GM23338 (cell line): ENCODE measurements at regions not wholly inside any gene's neighbourhood (a gene's known extent, or its start where the extent isn't known, plus 50 kb on each side); places are given as distances from the start of the nearest gene placed in this dataset.

Experiments used
- ATAC-seq: fragments of 200-7000 bp; cut with Tn5 transposase; 3 replicates; pipeline ENCODE4 v1.9.1; 2020
- DNase-seq: peaks from one replicate; pipeline ENCODE4 v3.0.0-alpha.2; 2015; ENCODE audit warnings: low spot score
- H2AFZ ChIP-seq: fragments of 200-600 bp; sonication (generic); 2 replicates; pipeline ENCODE4 v1.8.0; 2016; ENCODE audit warnings: antibody characterized with exemption, mild to moderate bottlenecking, moderate library complexity
- H3F3A ChIP-seq: fragments of 200-600 bp; sonication (generic); replicated peaks from 2 replicates; pipeline ENCODE4 v1.8.0; 2017; ENCODE audit warnings: antibody characterized with exemption, mixed run types, low read depth
- H3K27ac ChIP-seq: fragments of 200-600 bp; sonication (generic); 2 replicates; pipeline ENCODE4 v1.6.1; 2016; ENCODE audit warnings: low read depth
- H3K27me3 ChIP-seq: fragments of 200-600 bp; sonication (generic); 2 replicates; pipeline ENCODE4 v1.8.0; 2016; ENCODE audit warnings: mild to moderate bottlenecking, mixed run types, moderate library complexity; ENCODE audit not compliant: insufficient read depth
- H3K36me3 ChIP-seq: fragments of 200-600 bp; sonication (generic); 2 replicates; pipeline ENCODE4 v1.8.0; 2016; ENCODE audit warnings: mild to moderate bottlenecking; ENCODE audit not compliant: insufficient read depth
- H3K4me1 ChIP-seq: fragments of 200-600 bp; sonication (generic); 2 replicates; pipeline ENCODE4 v1.8.0; 2016; ENCODE audit warnings: mild to moderate bottlenecking, moderate library complexity; ENCODE audit not compliant: insufficient read depth
- H3K4me2 ChIP-seq: fragments of 200-600 bp; sonication (generic); 2 replicates; pipeline ENCODE4 v1.7.1; 2017; ENCODE audit warnings: mixed run types
- H3K4me3 ChIP-seq: fragments of 200-600 bp; sonication (generic); 2 replicates; pipeline ENCODE4 v1.6.1; 2016; ENCODE audit warnings: mixed run types
- H3K79me2 ChIP-seq: fragments of 200-600 bp; sonication (generic); replicated peaks from 2 replicates; pipeline ENCODE4 v1.8.0; 2017; ENCODE audit warnings: mild to moderate bottlenecking; ENCODE audit not compliant: insufficient read depth
- H3K9me2 ChIP-seq: fragments of 200-600 bp; sonication (generic); 2 replicates; pipeline ENCODE4 v1.8.0; 2017; ENCODE audit not compliant: insufficient read depth
- H4K20me1 ChIP-seq: fragments of 200-600 bp; sonication (generic); replicated peaks from 2 replicates; pipeline ENCODE4 v1.8.0; 2017; ENCODE audit warnings: mild to moderate bottlenecking; ENCODE audit not compliant: insufficient read depth
- H3K27ac Mint-ChIP-seq: 2 replicates; pipeline ENCODE4 v1.8.0; 2020; ENCODE audit warnings: inconsistent platforms, mild to moderate bottlenecking, moderate library complexity, mixed read lengths
- H3K27me3 Mint-ChIP-seq: 3 replicates; pipeline ENCODE4 v1.8.0; 2022; ENCODE audit warnings: low read depth, mild to moderate bottlenecking, moderate library complexity, mixed read lengths, inconsistent platforms; ENCODE audit not compliant: insufficient read depth, poor library complexity
- H3K36me3 Mint-ChIP-seq: 3 replicates; pipeline ENCODE4 v1.8.0; 2021; ENCODE audit warnings: low read depth, mild to moderate bottlenecking, inconsistent platforms, moderate library complexity, mixed read lengths
- H3K4me1 Mint-ChIP-seq: 3 replicates; pipeline ENCODE4 v1.8.0; 2020; ENCODE audit warnings: mild to moderate bottlenecking, inconsistent platforms, mixed read lengths
- H3K4me3 Mint-ChIP-seq: 3 replicates; pipeline ENCODE4 v1.8.0; 2021; ENCODE audit warnings: moderate library complexity, mild to moderate bottlenecking, inconsistent platforms, mixed read lengths
- H3K9me3 Mint-ChIP-seq: 3 replicates; pipeline ENCODE4 v1.8.0; 2020; ENCODE audit warnings: moderate library complexity, mild to moderate bottlenecking, inconsistent platforms, mixed read lengths
- EZH2 ChIP-seq: fragments of 200-600 bp; sonication (generic); IDR thresholded peaks from one replicate; pipeline ENCODE4 v1.8.0; 2017; ENCODE audit warnings: antibody characterized with exemption, mild to moderate bottlenecking, low read depth; ENCODE audit not compliant: unreplicated experiment
- EZH2phosphoT487 ChIP-seq: fragments of 200-600 bp; sonication (generic); IDR thresholded peaks from one replicate; pipeline ENCODE4 v1.8.1; 2018; ENCODE audit warnings: antibody characterized with exemption; ENCODE audit not compliant: unreplicated experiment
- JUNB ChIP-seq: IDR thresholded peaks from one replicate; pipeline ENCODE4 v1.6.1; 2016; ENCODE audit warnings: antibody characterized with exemption; ENCODE audit not compliant: unreplicated experiment
- NANOG ChIP-seq: IDR thresholded peaks from 2 replicates; pipeline ENCODE4 v1.6.1; 2016; ENCODE audit warnings: antibody characterized with exemption, borderline replicate concordance
- POLR2AphosphoS5 ChIP-seq: IDR thresholded peaks from 2 replicates; pipeline ENCODE4 v1.6.1; 2016; ENCODE audit warnings: antibody characterized with exemption, low read depth
- STAT1 ChIP-seq: IDR thresholded peaks from one replicate; pipeline ENCODE4 v1.6.1; 2016; ENCODE audit warnings: antibody characterized with exemption; ENCODE audit not compliant: unreplicated experiment
- ZNF114 ChIP-seq: fragments of 250-450 bp; sonication (Bioruptor Pico); IDR thresholded peaks from 2 replicates; pipeline ENCODE4 v1.5.0; 2020; ENCODE audit warnings: mild to moderate bottlenecking, moderate library complexity
- ZNF331 ChIP-seq: fragments of 250-450 bp; sonication (Bioruptor Pico); IDR thresholded peaks from 2 replicates; pipeline ENCODE4 v1.5.0; 2020; ENCODE audit warnings: low read depth, mild to moderate bottlenecking, moderate library complexity
- TF ChIP-seq, protein P1 (sequence below), 2 experiments: fragments of 200-600 bp in 1 of 2; sonication (generic) in 1 of 2; conservative IDR thresholded peaks; 2 replicates each; pipeline versions ENCODE4 v1.5.1 to v1.6.1; 2016 to 2017; ENCODE audit warnings: antibody characterized with exemption in 2 of 2, low read depth in 2 of 2, mild to moderate bottlenecking in 2 of 2, moderate library complexity in 1 of 2
- TF ChIP-seq, protein P2 (sequence below): IDR thresholded peaks from one replicate; pipeline ENCODE4 v1.6.1; 2018; ENCODE audit warnings: antibody characterized with exemption; ENCODE audit not compliant: unreplicated experiment
- TF ChIP-seq, protein P3 (sequence below): IDR thresholded peaks from 2 replicates; pipeline ENCODE4 v1.6.1; 2016; ENCODE audit warnings: antibody characterized with exemption
- TF ChIP-seq, protein P4 (sequence below): fragments of 250-450 bp; sonication (Bioruptor Pico); IDR thresholded peaks from 2 replicates; pipeline ENCODE4 v1.5.0; 2020; ENCODE audit warnings: mild to moderate bottlenecking, moderate library complexity

DNA sequence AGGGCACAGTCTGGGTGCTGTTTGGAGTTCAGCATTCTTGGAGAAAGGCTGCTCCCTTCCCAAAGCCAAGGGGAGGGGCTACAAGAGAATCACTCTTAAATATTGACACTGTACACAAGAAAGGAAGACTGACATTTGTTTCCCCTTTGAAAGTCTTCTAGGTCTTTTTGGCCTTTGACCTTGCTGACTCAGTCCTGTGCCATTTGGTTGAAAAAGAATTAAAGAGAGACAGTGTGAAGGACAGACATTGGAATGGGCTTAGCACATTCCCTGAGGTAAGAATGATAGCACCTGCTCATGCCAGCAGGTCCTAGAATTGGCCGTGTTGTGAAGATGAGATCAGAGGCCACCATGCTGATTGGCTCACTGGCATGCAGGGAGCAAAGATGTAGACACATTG, 271.4 kb upstream of the ZNF608 start:
- ATAC-seq = no peak
- H3K9me3 Mint-ChIP-seq = no peaks in the 10 kb centered on the region
- H3K9me2 ChIP-seq = peaks cover 9% of the 10 kb centered on the region

More for the DNA sequence above, 271.4 kb upstream of the ZNF608 start:
- Mint-ChIP-seq H3K27me3 (no peaks in the 10 kb centered on the region), H3K4me1 (peaks cover 15% of the 10 kb centered on the region; the same call in 2 of the 3 replicates), H3K36me3 (no peaks in the 10 kb centered on the region; the same call in 2 of the 3 replicates), H3K27ac (no peak overlapping the region), H3K4me3 (no peak overlapping the region)
- TF ChIP-seq POLR2AphosphoS5 = no peak
- no peak for TF ChIP-seq STAT1
- TF ChIP-seq NANOG = no peak
- no peak for TF ChIP-seq EZH2phosphoT487
- TF ChIP-seq, protein P1, sequence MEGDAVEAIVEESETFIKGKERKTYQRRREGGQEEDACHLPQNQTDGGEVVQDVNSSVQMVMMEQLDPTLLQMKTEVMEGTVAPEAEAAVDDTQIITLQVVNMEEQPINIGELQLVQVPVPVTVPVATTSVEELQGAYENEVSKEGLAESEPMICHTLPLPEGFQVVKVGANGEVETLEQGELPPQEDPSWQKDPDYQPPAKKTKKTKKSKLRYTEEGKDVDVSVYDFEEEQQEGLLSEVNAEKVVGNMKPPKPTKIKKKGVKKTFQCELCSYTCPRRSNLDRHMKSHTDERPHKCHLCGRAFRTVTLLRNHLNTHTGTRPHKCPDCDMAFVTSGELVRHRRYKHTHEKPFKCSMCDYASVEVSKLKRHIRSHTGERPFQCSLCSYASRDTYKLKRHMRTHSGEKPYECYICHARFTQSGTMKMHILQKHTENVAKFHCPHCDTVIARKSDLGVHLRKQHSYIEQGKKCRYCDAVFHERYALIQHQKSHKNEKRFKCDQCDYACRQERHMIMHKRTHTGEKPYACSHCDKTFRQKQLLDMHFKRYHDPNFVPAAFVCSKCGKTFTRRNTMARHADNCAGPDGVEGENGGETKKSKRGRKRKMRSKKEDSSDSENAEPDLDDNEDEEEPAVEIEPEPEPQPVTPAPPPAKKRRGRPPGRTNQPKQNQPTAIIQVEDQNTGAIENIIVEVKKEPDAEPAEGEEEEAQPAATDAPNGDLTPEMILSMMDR (conservative IDR thresholded peaks at IDR 0.05; ENCODE audit: low read depth in 2 of 2) = no peak
- TF ChIP-seq, protein P2, sequence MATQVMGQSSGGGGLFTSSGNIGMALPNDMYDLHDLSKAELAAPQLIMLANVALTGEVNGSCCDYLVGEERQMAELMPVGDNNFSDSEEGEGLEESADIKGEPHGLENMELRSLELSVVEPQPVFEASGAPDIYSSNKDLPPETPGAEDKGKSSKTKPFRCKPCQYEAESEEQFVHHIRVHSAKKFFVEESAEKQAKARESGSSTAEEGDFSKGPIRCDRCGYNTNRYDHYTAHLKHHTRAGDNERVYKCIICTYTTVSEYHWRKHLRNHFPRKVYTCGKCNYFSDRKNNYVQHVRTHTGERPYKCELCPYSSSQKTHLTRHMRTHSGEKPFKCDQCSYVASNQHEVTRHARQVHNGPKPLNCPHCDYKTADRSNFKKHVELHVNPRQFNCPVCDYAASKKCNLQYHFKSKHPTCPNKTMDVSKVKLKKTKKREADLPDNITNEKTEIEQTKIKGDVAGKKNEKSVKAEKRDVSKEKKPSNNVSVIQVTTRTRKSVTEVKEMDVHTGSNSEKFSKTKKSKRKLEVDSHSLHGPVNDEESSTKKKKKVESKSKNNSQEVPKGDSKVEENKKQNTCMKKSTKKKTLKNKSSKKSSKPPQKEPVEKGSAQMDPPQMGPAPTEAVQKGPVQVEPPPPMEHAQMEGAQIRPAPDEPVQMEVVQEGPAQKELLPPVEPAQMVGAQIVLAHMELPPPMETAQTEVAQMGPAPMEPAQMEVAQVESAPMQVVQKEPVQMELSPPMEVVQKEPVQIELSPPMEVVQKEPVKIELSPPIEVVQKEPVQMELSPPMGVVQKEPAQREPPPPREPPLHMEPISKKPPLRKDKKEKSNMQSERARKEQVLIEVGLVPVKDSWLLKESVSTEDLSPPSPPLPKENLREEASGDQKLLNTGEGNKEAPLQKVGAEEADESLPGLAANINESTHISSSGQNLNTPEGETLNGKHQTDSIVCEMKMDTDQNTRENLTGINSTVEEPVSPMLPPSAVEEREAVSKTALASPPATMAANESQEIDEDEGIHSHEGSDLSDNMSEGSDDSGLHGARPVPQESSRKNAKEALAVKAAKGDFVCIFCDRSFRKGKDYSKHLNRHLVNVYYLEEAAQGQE = no peak
- no peak for TF ChIP-seq EZH2
- no peak for TF ChIP-seq JUNB
- TF ChIP-seq ZNF331 = no peak
- TF ChIP-seq, protein P3, sequence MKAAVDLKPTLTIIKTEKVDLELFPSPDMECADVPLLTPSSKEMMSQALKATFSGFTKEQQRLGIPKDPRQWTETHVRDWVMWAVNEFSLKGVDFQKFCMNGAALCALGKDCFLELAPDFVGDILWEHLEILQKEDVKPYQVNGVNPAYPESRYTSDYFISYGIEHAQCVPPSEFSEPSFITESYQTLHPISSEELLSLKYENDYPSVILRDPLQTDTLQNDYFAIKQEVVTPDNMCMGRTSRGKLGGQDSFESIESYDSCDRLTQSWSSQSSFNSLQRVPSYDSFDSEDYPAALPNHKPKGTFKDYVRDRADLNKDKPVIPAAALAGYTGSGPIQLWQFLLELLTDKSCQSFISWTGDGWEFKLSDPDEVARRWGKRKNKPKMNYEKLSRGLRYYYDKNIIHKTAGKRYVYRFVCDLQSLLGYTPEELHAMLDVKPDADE = no peak
- TF ChIP-seq ZNF114 (CRISPR knock-in tag) = no peak
- TF ChIP-seq, protein P4, sequence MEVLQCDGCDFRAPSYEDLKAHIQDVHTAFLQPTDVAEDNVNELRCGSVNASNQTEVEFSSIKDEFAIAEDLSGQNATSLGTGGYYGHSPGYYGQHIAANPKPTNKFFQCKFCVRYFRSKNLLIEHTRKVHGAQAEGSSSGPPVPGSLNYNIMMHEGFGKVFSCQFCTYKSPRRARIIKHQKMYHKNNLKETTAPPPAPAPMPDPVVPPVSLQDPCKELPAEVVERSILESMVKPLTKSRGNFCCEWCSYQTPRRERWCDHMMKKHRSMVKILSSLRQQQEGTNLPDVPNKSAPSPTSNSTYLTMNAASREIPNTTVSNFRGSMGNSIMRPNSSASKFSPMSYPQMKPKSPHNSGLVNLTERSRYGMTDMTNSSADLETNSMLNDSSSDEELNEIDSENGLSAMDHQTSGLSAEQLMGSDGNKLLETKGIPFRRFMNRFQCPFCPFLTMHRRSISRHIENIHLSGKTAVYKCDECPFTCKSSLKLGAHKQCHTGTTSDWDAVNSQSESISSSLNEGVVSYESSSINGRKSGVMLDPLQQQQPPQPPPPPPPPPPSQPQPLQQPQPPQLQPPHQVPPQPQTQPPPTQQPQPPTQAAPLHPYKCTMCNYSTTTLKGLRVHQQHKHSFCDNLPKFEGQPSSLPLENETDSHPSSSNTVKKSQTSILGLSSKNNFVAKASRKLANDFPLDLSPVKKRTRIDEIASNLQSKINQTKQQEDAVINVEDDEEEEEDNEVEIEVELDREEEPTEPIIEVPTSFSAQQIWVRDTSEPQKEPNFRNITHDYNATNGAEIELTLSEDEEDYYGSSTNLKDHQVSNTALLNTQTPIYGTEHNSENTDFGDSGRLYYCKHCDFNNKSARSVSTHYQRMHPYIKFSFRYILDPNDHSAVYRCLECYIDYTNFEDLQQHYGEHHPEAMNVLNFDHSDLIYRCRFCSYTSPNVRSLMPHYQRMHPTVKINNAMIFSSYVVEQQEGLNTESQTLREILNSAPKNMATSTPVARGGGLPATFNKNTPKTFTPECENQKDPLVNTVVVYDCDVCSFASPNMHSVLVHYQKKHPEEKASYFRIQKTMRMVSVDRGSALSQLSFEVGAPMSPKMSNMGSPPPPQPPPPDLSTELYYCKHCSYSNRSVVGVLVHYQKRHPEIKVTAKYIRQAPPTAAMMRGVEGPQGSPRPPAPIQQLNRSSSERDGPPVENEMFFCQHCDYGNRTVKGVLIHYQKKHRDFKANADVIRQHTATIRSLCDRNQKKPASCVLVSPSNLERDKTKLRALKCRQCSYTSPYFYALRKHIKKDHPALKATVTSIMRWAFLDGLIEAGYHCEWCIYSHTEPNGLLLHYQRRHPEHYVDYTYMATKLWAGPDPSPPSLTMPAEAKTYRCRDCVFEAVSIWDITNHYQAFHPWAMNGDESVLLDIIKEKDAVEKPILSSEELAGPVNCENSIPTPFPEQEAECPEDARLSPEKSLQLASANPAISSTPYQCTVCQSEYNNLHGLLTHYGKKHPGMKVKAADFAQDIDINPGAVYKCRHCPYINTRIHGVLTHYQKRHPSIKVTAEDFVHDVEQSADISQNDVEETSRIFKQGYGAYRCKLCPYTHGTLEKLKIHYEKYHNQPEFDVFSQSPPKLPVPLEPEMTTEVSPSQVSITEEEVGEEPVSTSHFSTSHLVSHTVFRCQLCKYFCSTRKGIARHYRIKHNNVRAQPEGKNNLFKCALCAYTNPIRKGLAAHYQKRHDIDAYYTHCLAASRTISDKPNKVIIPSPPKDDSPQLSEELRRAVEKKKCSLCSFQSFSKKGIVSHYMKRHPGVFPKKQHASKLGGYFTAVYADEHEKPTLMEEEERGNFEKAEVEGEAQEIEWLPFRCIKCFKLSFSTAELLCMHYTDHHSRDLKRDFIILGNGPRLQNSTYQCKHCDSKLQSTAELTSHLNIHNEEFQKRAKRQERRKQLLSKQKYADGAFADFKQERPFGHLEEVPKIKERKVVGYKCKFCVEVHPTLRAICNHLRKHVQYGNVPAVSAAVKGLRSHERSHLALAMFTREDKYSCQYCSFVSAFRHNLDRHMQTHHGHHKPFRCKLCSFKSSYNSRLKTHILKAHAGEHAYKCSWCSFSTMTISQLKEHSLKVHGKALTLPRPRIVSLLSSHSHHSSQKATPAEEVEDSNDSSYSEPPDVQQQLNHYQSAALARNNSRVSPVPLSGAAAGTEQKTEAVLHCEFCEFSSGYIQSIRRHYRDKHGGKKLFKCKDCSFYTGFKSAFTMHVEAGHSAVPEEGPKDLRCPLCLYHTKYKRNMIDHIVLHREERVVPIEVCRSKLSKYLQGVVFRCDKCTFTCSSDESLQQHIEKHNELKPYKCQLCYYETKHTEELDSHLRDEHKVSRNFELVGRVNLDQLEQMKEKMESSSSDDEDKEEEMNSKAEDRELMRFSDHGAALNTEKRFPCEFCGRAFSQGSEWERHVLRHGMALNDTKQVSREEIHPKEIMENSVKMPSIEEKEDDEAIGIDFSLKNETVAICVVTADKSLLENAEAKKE = no peak
- H4K20me1 ChIP-seq = no peaks in the 10 kb centered on the region
- H3F3A ChIP-seq = no peaks in the 10 kb centered on the region
- no peak for DNase-seq
- H3K4me1 ChIP-seq = peaks cover 5% of the 10 kb centered on the region; the same call in 1 of the 2 replicates
- no peak overlapping the region for H3K4me2 ChIP-seq
- no peaks in the 10 kb centered on the region for H3K36me3 ChIP-seq
- no peak overlapping the region for H3K27ac ChIP-seq
- no peaks in the 10 kb centered on the region for H3K27me3 ChIP-seq
- H2AFZ ChIP-seq = no peak overlapping the region
- no peaks in the 10 kb centered on the region for H3K79me2 ChIP-seq
- no peak overlapping the region for H3K4me3 ChIP-seq
